ENCODE measurements at regions not wholly inside any gene's neighbourhood (a gene's known extent, or its start where the extent isn't known, plus 50 kb on each side); places are given as distances from the start of the nearest gene placed in this dataset.

GRCh38 chr21:20644552-20644951 lies 353.7 kb upstream of the NCAM2 start:
- Histone ChIP-seq H3K4me3 (no peak overlapping the region), H3K4me1 (no peaks in the 10 kb centered on the region), H3K9me3 (peaks cover 0 to 14% (median 0%) of the 10 kb centered on the region in 4 donors), H3K36me3 (no peaks in the 10 kb centered on the region), H3K27ac (no peak overlapping the region), H3K27me3 (no peaks in the 10 kb centered on the region)
- WGBS, 2 donors = 62 to 76% methylated on average over 2 of the region's 2 CpGs
- no peak for DNase-seq
- TF ChIP-seq EP300 (IDR thresholded peaks at IDR 0.05) = no peak
- no peak for TF ChIP-seq CTCF (IDR thresholded peaks at IDR 0.05)
- TF ChIP-seq POLR2AphosphoS5 (IDR thresholded peaks at IDR 0.05) = no peak
- TF ChIP-seq POLR2A (IDR thresholded peaks at IDR 0.05) = no peak
- ATAC-seq (ENCODE audit: low FRiP score in 2 of 2) = no peak

- no peaks in the 10 kb centered on the region for H3K27me3 ChIP-seq
- no peak overlapping the region for H3K27ac ChIP-seq
- H3K36me3 ChIP-seq = no peaks in the 10 kb centered on the region
- TF ChIP-seq CTCF (IDR thresholded peaks at IDR 0.05) (no peak), EP300 (IDR thresholded peaks at IDR 0.05) (no peak), POLR2A (IDR thresholded peaks at IDR 0.05) (no peak), POLR2AphosphoS5 (IDR thresholded peaks at IDR 0.05) (no peak)
- no peak overlapping the region for H3K4me3 ChIP-seq
- no peak for DNase-seq
- no peaks in the 10 kb centered on the region for H3K4me1 ChIP-seq
- WGBS, 2 donors = 86 to 89% methylated on average over 4 to 5 of the region's 5 CpGs
- peak in 1 of 2 donors; percentile 69 for ATAC-seq (ENCODE audit: low FRiP score in 2 of 2)
- H3K9me3 ChIP-seq = peaks cover 0 to 14% (median 0%) of the 10 kb centered on the region in 4 donors
Measured at GRCh38 chr21:20645344-20645743, 352.9 kb upstream of the NCAM2 start.

GRCh38 chr21:20646431-20647165 lies 351.6 kb upstream of the NCAM2 start:
- ATAC-seq (ENCODE audit: low FRiP score in 2 of 2) (peak in 1 of 2 donors; percentile 65), DNase-seq (no peak)
- Histone ChIP-seq H3K36me3 (no peaks in the 10 kb centered on the region), H3K27me3 (no peaks in the 10 kb centered on the region), H3K27ac (no peak overlapping the region), H3K4me3 (no peak overlapping the region), H3K9me3 (peaks cover 0 to 14% (median 0%) of the 10 kb centered on the region in 4 donors), H3K4me1 (no peaks in the 10 kb centered on the region)
- 82 to 85% methylated on average over 1 to 7 of the region's 7 CpGs for WGBS, 2 donors
- TF ChIP-seq CTCF (IDR thresholded peaks at IDR 0.05) (no peak), POLR2AphosphoS5 (IDR thresholded peaks at IDR 0.05) (no peak), POLR2A (IDR thresholded peaks at IDR 0.05) (no peak), EP300 (IDR thresholded peaks at IDR 0.05) (no peak)

- Histone ChIP-seq H3K27me3 (no peaks in the 10 kb centered on the region), H3K27ac (no peak overlapping the region), H3K4me1 (no peaks in the 10 kb centered on the region), H3K36me3 (no peaks in the 10 kb centered on the region), H3K4me3 (no peak overlapping the region), H3K9me3 (peaks cover 0 to 14% (median 0%) of the 10 kb centered on the region in 4 donors)
- no peak for ATAC-seq (ENCODE audit: low FRiP score in 2 of 2)
- WGBS, 2 donors = 58 to 64% methylated on average over 1 of the region's 1 CpG
- no peak for DNase-seq
- TF ChIP-seq CTCF (IDR thresholded peaks at IDR 0.05) (no peak), POLR2AphosphoS5 (IDR thresholded peaks at IDR 0.05) (no peak), EP300 (IDR thresholded peaks at IDR 0.05) (no peak), POLR2A (IDR thresholded peaks at IDR 0.05) (no peak)
Measured at GRCh38 chr21:20647607-20648006, 350.6 kb upstream of the NCAM2 start.

GRCh38 chr21:20649231-20649630 lies 349.0 kb upstream of the NCAM2 start:
- DNase-seq (no peak), ATAC-seq (ENCODE audit: low FRiP score in 2 of 2) (no peak)
- no peaks in the 10 kb centered on the region for H3K4me1 ChIP-seq
- H3K27ac ChIP-seq = no peak overlapping the region
- H3K36me3 ChIP-seq = no peaks in the 10 kb centered on the region
- no peak overlapping the region for H3K4me3 ChIP-seq
- TF ChIP-seq POLR2AphosphoS5 (IDR thresholded peaks at IDR 0.05) (no peak), EP300 (IDR thresholded peaks at IDR 0.05) (no peak), POLR2A (IDR thresholded peaks at IDR 0.05) (no peak)
- WGBS, 2 donors = 89 to 93% methylated on average over 5 of the region's 5 CpGs
- peaks cover 0 to 14% (median 0%) of the 10 kb centered on the region in 4 donors for H3K9me3 ChIP-seq
- no peaks in the 10 kb centered on the region for H3K27me3 ChIP-seq
